HEK293 (cell line): ENCODE measurements at regions not wholly inside any gene's neighbourhood (a gene's known extent, or its start where the extent isn't known, plus 50 kb on each side); places are given as distances from the start of the nearest gene placed in this dataset.
"Not testable (repeated sequence)": the region's sequence is repeated elsewhere in the genome, so short reads cannot be mapped to it uniquely, and the experiment has no call there.

ENCODE experiments used
- CTCF ChIA-PET: fragments of 350-600 bp; formaldehyde crosslinking; extraction: SDS; loops from one replicate; lab custom pipeline; 2021; ENCODE audit warnings: antibody characterized with exemption; lab: Yijun Ruan, JAX
- POLR2A ChIA-PET: fragments of 300-600 bp; formaldehyde crosslinking; extraction: SDS; loops from one replicate; lab custom pipeline; 2020; ENCODE audit warnings: antibody characterized with exemption, inconsistent platforms; lab: Yijun Ruan, JAX
- H3K27ac ChIP-seq: fragments of 200-500 bp; sonication (Bioruptor generic); 2 replicates; pipeline ENCODE4 v1.5.1; 2014; ENCODE audit warnings: low read depth, low read length, control low read depth, inconsistent platforms; ENCODE audit errors: extremely low read depth
- H3K36me3 ChIP-seq, 2 experiments: fragments of 200-500 bp in 1 of 2; sonication (Bioruptor generic) in 1 of 2; 1 replicate in 1 of 2; 2 replicates in 1 of 2; pipeline ENCODE4 v1.5.1; 2014 to 2017; ENCODE audit warnings: inconsistent platforms in 2 of 2, low read length in 2 of 2; ENCODE audit not compliant: control insufficient read depth in 2 of 2, insufficient read depth in 1 of 2
- H3K4me1 ChIP-seq: fragments of 200-500 bp; sonication (Bioruptor generic); 2 replicates; pipeline ENCODE4 v1.5.1; 2014; ENCODE audit warnings: mild to moderate bottlenecking, low read length, inconsistent platforms; ENCODE audit not compliant: control insufficient read depth, insufficient read depth
- H3K4me3 ChIP-seq: 2 replicates; pipeline ENCODE4 v1.5.1; 2011; ENCODE audit warnings: low read depth, mild to moderate bottlenecking, control low read depth, low read length, moderate library complexity
- H3K9me3 ChIP-seq: fragments of 200-500 bp; sonication (Bioruptor generic); 2 replicates; pipeline ENCODE4 v1.5.1; 2014; ENCODE audit warnings: low read depth, low read length, inconsistent platforms; ENCODE audit not compliant: control insufficient read depth, insufficient read depth
- PRDM1 ChIP-seq: fragments of 450-650 bp; formaldehyde crosslinking; IDR thresholded peaks from 2 replicates; pipeline ENCODE4; 2016; ENCODE audit warnings: missing biosample characterization, missing genetic modification characterization
- PRDM10 ChIP-seq: fragments of 450-650 bp; formaldehyde crosslinking; IDR thresholded peaks from 2 replicates; pipeline ENCODE4 v1.5.1; 2016; ENCODE audit warnings: missing biosample characterization, missing genetic modification characterization
- PRDM6 ChIP-seq: fragments of 450-650 bp; formaldehyde crosslinking; IDR thresholded peaks from 2 replicates; pipeline ENCODE4 v1.5.1; 2017; ENCODE audit warnings: missing biosample characterization, missing genetic modification characterization
- REST ChIP-seq: fragments of 450-650 bp; formaldehyde crosslinking; IDR thresholded peaks from 2 replicates; pipeline ENCODE4 v1.5.1; 2016; ENCODE audit warnings: missing biosample characterization, missing genetic modification characterization
- ZBTB21 ChIP-seq: fragments of 450-650 bp; formaldehyde crosslinking; IDR thresholded peaks from 2 replicates; pipeline ENCODE4 v1.5.1; 2017; ENCODE audit warnings: missing biosample characterization, missing genetic modification characterization
- ZBTB6 ChIP-seq: fragments of 450-650 bp; formaldehyde crosslinking; IDR thresholded peaks from 2 replicates; pipeline ENCODE4 v1.5.1; 2017; ENCODE audit warnings: missing biosample characterization, missing genetic modification characterization
- ZFP3 ChIP-seq: fragments of 450-650 bp; formaldehyde crosslinking; IDR thresholded peaks from 2 replicates; pipeline ENCODE4 v1.5.1; 2016; ENCODE audit warnings: low read depth, missing biosample characterization, missing genetic modification characterization
- ZNF146 ChIP-seq: fragments of 450-650 bp; formaldehyde crosslinking; IDR thresholded peaks from 2 replicates; pipeline ENCODE4 v1.5.1; 2016; ENCODE audit warnings: missing biosample characterization, missing genetic modification characterization
- ZNF221 ChIP-seq: fragments of 450-650 bp; formaldehyde crosslinking; IDR thresholded peaks from 2 replicates; pipeline ENCODE4 v1.5.1; 2017; ENCODE audit warnings: missing biosample characterization, missing genetic modification characterization, borderline replicate concordance
- ZNF24 ChIP-seq: fragments of 450-650 bp; formaldehyde crosslinking; IDR thresholded peaks from 2 replicates; pipeline ENCODE4 v1.5.1; 2016; ENCODE audit warnings: missing biosample characterization, missing genetic modification characterization
- ZNF335 ChIP-seq: fragments of 450-650 bp; formaldehyde crosslinking; conservative IDR thresholded peaks from 2 replicates; pipeline ENCODE4 v1.5.1; 2016; ENCODE audit warnings: missing biosample characterization, missing genetic modification characterization
- ZNF350 ChIP-seq: fragments of 450-650 bp; formaldehyde crosslinking; IDR thresholded peaks from 2 replicates; pipeline ENCODE4 v1.5.0; 2017; ENCODE audit warnings: missing biosample characterization, mild to moderate bottlenecking, missing genetic modification characterization
- ZNF37A ChIP-seq: fragments of 450-650 bp; IDR thresholded peaks from 2 replicates; pipeline ENCODE4 v1.5.1; 2018; ENCODE audit warnings: missing biosample characterization, missing genetic modification characterization
- ZNF426 ChIP-seq: fragments of 450-650 bp; formaldehyde crosslinking; IDR thresholded peaks from 2 replicates; pipeline ENCODE4 v1.5.1; 2017; ENCODE audit warnings: missing biosample characterization, missing genetic modification characterization, mild to moderate bottlenecking, inconsistent platforms, moderate library complexity
- ZNF48 ChIP-seq: fragments of 450-650 bp; formaldehyde crosslinking; IDR thresholded peaks from 2 replicates; pipeline ENCODE4 v1.5.1; 2016; ENCODE audit warnings: missing biosample characterization, missing genetic modification characterization
- ZNF580 ChIP-seq: fragments of 450-650 bp; formaldehyde crosslinking; IDR thresholded peaks from 2 replicates; pipeline ENCODE4 v1.5.1; 2016; ENCODE audit warnings: missing biosample characterization, missing genetic modification characterization

GRCh38 chr6:4414078-4414477 is 278.7 kb upstream of the ECI2 start:
- CTCF ChIA-PET = interaction anchor here (0.7 kb wide), 1 partner anchor 255 kb away, joined by 4 read pairs; no protein-coding TSS in a partner anchor
- not testable (repeated sequence) for H3K4me3 ChIP-seq, H3K4me1 ChIP-seq, H3K36me3 ChIP-seq, H3K27ac ChIP-seq, H3K9me3 ChIP-seq
- POLR2A ChIA-PET = interaction anchor here (0.6 kb wide), 1 partner anchor 35 kb away, joined by 3 read pairs; no protein-coding TSS in a partner anchor

GRCh38 chr6:4413073-4413472 is 277.7 kb upstream of the ECI2 start:
- Histone ChIP-seq H3K36me3 (no peaks in the 10 kb centered on the region), H3K4me3 (no peak overlapping the region), H3K9me3 (no peaks in the 10 kb centered on the region), H3K27ac (no peak overlapping the region), H3K4me1 (no peaks in the 10 kb centered on the region)
- ChIA-PET CTCF (no interaction called here), POLR2A (no interaction called here)
- TF ChIP-seq REST (tag by site-specific recombination) = no peak

- no peaks in the 10 kb centered on the region for H3K9me3 ChIP-seq
- POLR2A ChIA-PET = no interaction called here
Observed at GRCh38 chr6:4412488-4412887, 277.1 kb upstream of the ECI2 start.

GRCh38 chr6:4412077-4412476 is 276.7 kb upstream of the ECI2 start:
- H3K27ac ChIP-seq = no peak overlapping the region
- H3K4me1 ChIP-seq = no peaks in the 10 kb centered on the region
- ChIA-PET CTCF (no interaction called here), POLR2A (no interaction called here)
- H3K9me3 ChIP-seq = no peaks in the 10 kb centered on the region
- H3K36me3 ChIP-seq = no peaks in the 10 kb centered on the region
- H3K4me3 ChIP-seq = no peak overlapping the region
- TF ChIP-seq ZNF426 = no peak
- no peak for TF ChIP-seq ZNF580 (tag by site-specific recombination)
- TF ChIP-seq ZNF24 (tag by site-specific recombination) = no peak
- no peak for TF ChIP-seq ZNF37A
- TF ChIP-seq PRDM10 (tag by site-specific recombination) = no peak
- no peak for TF ChIP-seq ZNF48 (tag by site-specific recombination)
- TF ChIP-seq ZFP3 (tag by site-specific recombination) = no peak
- TF ChIP-seq ZBTB21 (tag by site-specific recombination) = no peak
- TF ChIP-seq ZNF221 (tag by site-specific recombination) = no peak
- no peak for TF ChIP-seq ZNF335 (tag by site-specific recombination)
- TF ChIP-seq ZNF350 = no peak
- no peak for TF ChIP-seq ZNF146 (tag by site-specific recombination)
- no peak for TF ChIP-seq PRDM6 (tag by site-specific recombination)
- TF ChIP-seq PRDM1 (tag by site-specific recombination) = no peak

More at GRCh38 chr6:4412488-4412887, 277.1 kb upstream of the ECI2 start:
- TF ChIP-seq ZBTB6 (tag by site-specific recombination) = no peak
- no peak for TF ChIP-seq ZNF335 (tag by site-specific recombination)
- TF ChIP-seq, all 188 proteins: peak for 0
- H3K27ac ChIP-seq = no peak overlapping the region
- H3K36me3 ChIP-seq = no peaks in the 10 kb centered on the region
- CTCF ChIA-PET = no interaction called here
- H3K4me3 ChIP-seq = no peak overlapping the region
- no peaks in the 10 kb centered on the region for H3K4me1 ChIP-seq
